Peyer's patch (tissue), 4 donors: ENCODE measurements at regions not wholly inside any gene's neighbourhood (a gene's known extent, or its start where the extent isn't known, plus 50 kb on each side); places are given as distances from the start of the nearest gene placed in this dataset.
"Not testable (repeated sequence)": the region's sequence is repeated elsewhere in the genome, so short reads cannot be mapped to it uniquely, and the experiment has no call there.

Experiments
- DNase-seq, 3 donors: peaks; one replicate each; pipeline ENCODE4 v3.0.0-alpha.2; 2017 to 2019
- H3K27ac ChIP-seq, 4 donors: fragments of 200-600 bp; sonication (generic); one replicate each; pipeline ENCODE4 v1.5.1; 2016 to 2019
- H3K27me3 ChIP-seq, 2 donors: fragments of 200-600 bp; sonication (generic); one replicate each; pipeline ENCODE4 v1.5.1; 2019
- H3K36me3 ChIP-seq, 3 donors: fragments of 200-600 bp; sonication (generic); one replicate each; pipeline ENCODE4 v1.5.1; 2016 to 2019
- H3K4me1 ChIP-seq, 4 donors: fragments of 200-600 bp; sonication (generic); one replicate each; pipeline ENCODE4 v1.5.1; 2016 to 2019
- H3K4me3 ChIP-seq, 4 donors: fragments of 200-600 bp; sonication (generic); 1 replicate in 3 of 4; 2 replicates in 1 of 4; pipeline ENCODE4 v1.5.1; 2016 to 2019; ENCODE audit warnings: mild to moderate bottlenecking in 1 of 4
- H3K9me3 ChIP-seq, 4 donors: fragments of 200-600 bp; sonication (generic); one replicate each; pipeline ENCODE4 v1.5.1; 2016 to 2019; ENCODE audit warnings: mild to moderate bottlenecking in 1 of 4
- POLR2A ChIP-seq, 2 donors: fragments of 450-650 bp; IDR thresholded peaks; one replicate each; pipeline ENCODE4 v1.5.1; 2017; ENCODE audit warnings: antibody characterized with exemption in 2 of 2, mild to moderate bottlenecking in 2 of 2, moderate library complexity in 2 of 2
- TF ChIP-seq, protein P1 (sequence below), 6 experiments: fragments of 450-650 bp in 4 of 6; fragments of 200-600 bp in 2 of 6; sonication (generic) in 1 of 6; IDR thresholded peaks; one replicate each; pipeline ENCODE4 v1.5.1; 2017 to 2019; ENCODE audit warnings: antibody characterized with exemption in 6 of 6, mild to moderate bottlenecking in 3 of 6, moderate library complexity in 1 of 6

DNA sequence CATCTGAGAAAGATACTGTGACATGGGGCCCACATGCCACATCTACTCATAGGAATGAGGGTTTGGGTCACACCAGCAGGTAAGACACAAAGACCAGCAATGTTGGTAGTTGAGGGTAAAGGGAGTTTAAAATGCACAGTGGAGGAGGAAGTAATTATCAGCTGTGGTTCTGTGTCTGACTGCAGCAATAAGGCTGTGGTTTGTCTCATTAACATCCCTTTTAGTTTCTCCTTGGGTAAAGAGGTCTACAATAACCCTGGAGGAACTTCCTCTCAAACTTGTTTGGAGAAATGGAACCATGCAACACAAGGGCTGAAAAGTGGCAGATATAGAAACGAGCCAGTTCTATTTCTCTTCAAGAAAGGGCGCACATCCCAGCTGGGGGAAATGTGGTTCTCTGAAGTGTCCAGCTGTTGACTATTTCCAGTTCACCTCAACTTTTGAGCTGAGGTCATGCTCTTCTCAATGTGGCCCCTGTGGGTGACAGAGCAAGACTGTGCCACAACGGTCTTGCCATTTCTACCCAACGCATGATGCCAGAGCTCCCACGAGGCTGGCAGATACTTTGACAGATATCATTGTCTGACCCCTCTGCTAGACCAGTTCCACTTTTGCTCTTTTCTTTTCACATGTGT, 234.3 kb downstream of the SQOR start:
- no peaks in the 10 kb centered on the region for H3K27me3 ChIP-seq
- no peaks in the 10 kb centered on the region for H3K36me3 ChIP-seq
- H3K9me3 ChIP-seq: no peaks in the 10 kb centered on the region
- no peaks in the 10 kb centered on the region for H3K4me1 ChIP-seq
- DNase-seq: no peak
- H3K27ac ChIP-seq: no peak overlapping the region
- H3K4me3 ChIP-seq: no peak overlapping the region
- TF ChIP-seq, protein P1, sequence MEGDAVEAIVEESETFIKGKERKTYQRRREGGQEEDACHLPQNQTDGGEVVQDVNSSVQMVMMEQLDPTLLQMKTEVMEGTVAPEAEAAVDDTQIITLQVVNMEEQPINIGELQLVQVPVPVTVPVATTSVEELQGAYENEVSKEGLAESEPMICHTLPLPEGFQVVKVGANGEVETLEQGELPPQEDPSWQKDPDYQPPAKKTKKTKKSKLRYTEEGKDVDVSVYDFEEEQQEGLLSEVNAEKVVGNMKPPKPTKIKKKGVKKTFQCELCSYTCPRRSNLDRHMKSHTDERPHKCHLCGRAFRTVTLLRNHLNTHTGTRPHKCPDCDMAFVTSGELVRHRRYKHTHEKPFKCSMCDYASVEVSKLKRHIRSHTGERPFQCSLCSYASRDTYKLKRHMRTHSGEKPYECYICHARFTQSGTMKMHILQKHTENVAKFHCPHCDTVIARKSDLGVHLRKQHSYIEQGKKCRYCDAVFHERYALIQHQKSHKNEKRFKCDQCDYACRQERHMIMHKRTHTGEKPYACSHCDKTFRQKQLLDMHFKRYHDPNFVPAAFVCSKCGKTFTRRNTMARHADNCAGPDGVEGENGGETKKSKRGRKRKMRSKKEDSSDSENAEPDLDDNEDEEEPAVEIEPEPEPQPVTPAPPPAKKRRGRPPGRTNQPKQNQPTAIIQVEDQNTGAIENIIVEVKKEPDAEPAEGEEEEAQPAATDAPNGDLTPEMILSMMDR (IDR thresholded peaks at IDR 0.05): no peak
- no peak for TF ChIP-seq POLR2A (IDR thresholded peaks at IDR 0.05)

DNA sequence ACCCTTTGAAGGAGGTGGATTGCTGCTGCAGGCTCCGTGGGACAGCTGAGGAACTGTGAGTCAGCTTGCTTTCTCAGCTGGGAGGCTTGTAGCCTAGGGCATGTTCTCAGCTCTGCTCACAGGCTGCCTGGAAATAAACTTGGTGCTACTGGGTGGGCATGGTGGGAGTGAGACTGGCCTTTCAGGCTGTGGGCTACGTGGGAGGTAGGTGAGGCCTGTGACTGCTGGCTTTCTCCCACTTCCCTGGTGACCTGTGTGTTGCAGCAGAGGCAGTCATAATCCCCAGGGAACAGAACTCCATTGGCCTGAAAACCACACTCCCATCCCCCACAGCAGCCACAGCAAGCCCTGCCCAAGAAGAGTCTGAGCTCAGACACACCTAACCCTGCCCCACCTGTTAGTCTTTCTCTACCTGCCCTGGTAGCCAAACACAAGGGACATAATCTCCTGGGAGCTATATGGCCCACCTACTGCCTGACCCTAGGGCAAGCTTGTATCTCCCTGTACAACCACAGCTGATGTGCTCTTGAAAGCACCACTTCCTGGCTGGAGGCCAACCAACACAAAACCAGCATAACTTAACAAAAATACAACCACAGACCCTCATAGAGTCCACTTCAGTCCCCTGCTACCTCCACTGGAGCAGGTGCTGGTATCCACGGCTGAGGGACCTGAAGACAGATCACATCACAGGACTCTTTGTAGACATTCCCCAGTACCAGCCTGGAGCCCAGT, 236.5 kb downstream of the SQOR start:
- no peaks in the 10 kb centered on the region for H3K9me3 ChIP-seq
- H3K4me1 ChIP-seq: no peaks in the 10 kb centered on the region
- no peak overlapping the region for H3K27ac ChIP-seq
- no peaks in the 10 kb centered on the region for H3K27me3 ChIP-seq
- H3K36me3 ChIP-seq: no peaks in the 10 kb centered on the region
- no peak overlapping the region for H3K4me3 ChIP-seq
- no peak for DNase-seq
- no peak for TF ChIP-seq POLR2A (IDR thresholded peaks at IDR 0.05)
- TF ChIP-seq, protein P1 (IDR thresholded peaks at IDR 0.05): no peak

DNA sequence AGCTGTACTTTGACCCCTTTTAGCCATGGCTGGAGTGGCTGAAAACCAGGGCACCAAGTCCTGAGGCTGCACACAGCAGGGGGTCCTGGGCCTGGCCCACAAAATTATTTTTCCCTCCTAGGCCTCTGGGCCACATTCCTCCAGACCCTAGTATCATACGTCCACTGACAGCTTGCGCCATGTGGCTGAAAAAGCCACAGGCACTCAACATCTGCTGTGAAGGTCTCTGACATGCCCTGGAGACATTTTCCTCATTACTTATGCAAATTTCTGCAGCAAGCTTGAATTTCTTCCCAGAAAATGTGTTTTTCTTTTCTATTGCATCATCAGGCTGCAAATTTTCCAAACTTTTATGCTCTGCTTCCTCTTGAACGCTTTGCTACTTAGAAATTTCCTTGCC, 239.0 kb downstream of the SQOR start:
- no peak for DNase-seq
- H3K4me1 ChIP-seq: no peaks in the 10 kb centered on the region
- no peaks in the 10 kb centered on the region for H3K27me3 ChIP-seq
- no peak overlapping the region for H3K4me3 ChIP-seq
- H3K9me3 ChIP-seq: no peaks in the 10 kb centered on the region
- no peak overlapping the region for H3K27ac ChIP-seq
- H3K36me3 ChIP-seq: no peaks in the 10 kb centered on the region
- TF ChIP-seq, protein P1 (IDR thresholded peaks at IDR 0.05): no peak
- no peak for TF ChIP-seq POLR2A (IDR thresholded peaks at IDR 0.05)

DNA sequence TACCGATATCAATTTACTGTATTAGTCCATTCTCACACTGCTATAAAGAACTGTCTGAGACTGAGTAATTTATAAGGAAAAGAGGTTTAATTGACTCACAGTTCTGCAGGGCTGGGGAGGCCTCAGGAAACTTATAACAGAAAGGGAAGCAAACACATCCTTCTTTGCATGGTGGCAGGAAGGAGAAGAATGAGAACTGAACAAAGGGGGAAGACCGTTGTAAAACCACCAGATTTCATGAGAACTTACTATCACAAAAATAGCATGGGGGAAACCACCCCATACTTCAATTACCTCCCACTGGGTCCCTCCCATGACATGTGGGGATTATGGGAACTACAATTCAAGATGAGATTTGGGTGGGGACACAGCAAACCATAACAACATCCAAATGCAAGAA, 239.7 kb downstream of the SQOR start:
- not testable (repeated sequence) for DNase-seq, H3K4me3 ChIP-seq, H3K27me3 ChIP-seq, H3K4me1 ChIP-seq, H3K27ac ChIP-seq, H3K36me3 ChIP-seq, H3K9me3 ChIP-seq

DNA sequence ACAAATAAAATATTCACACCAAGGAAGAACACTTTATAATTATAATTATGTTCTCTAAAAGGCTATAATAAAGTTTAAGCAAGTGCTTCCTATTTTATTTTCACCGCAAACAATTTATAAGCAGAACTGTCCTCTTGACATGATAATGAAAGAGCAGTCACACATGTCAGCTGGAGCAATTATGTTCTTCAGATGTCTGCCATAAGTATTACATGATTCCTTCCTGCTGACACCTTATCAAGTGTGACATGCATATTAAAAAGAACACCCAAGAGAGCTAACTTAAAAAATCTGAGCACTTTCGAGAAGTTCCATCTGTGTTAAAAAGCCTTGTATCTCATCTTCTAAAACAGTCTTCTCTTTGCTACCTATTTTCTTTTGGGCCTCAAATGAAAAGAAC, 249.5 kb downstream of the SQOR start:
- Histone ChIP-seq H3K27ac (no peak overlapping the region), H3K4me3 (no peak overlapping the region), H3K27me3 (no peaks in the 10 kb centered on the region), H3K4me1 (no peaks in the 10 kb centered on the region), H3K9me3 (peaks cover 0 to 3% (median 0%) of the 10 kb centered on the region in 4 donors), H3K36me3 (no peaks in the 10 kb centered on the region)
- TF ChIP-seq, protein P1 (IDR thresholded peaks at IDR 0.05): no peak
- TF ChIP-seq POLR2A (IDR thresholded peaks at IDR 0.05): no peak
- no peak for DNase-seq

DNA sequence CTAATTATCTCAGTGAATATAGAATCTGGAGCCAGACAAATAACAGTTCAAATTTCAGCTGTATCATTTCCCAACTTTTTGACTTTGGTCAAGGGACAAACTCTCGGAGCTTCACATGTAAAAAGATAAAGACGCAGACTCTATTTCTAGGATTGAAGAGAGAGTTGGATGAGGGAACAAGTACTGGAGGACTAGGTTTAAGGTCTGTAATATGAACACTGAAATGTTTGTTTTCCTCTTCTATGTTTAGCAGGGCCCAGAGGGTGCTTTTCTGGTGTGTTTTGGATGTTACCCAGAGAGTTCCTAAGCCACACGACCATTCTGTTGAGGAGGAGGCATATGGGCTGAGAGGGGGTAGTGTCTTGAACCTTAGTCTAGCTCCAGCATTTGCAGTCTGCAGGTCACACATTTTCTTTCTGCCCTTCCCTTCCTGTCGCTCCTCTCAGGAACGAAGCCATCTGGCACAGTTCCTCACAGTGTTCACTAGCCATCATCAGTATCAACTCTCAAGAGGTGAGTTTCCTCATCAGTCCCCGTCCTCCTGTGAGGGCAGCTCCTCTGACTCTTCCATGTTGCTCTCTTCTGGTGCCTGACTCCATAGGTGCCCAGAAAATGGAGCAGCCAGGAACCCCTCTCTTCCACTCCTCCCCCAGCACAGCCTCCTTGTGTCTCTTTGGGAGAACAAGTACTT, 250.1 kb downstream of the SQOR start:
- H3K27me3 ChIP-seq: no peaks in the 10 kb centered on the region
- no peak overlapping the region for H3K27ac ChIP-seq
- no peak overlapping the region for H3K4me3 ChIP-seq
- H3K4me1 ChIP-seq: no peaks in the 10 kb centered on the region
- H3K36me3 ChIP-seq: no peaks in the 10 kb centered on the region
- TF ChIP-seq, protein P1 (IDR thresholded peaks at IDR 0.05): no peak
- TF ChIP-seq POLR2A (IDR thresholded peaks at IDR 0.05): no peak
- no peak for DNase-seq
- peaks cover 0 to 3% (median 0%) of the 10 kb centered on the region in 4 donors for H3K9me3 ChIP-seq
